ENCODE measurements at regions not wholly inside any gene's neighbourhood (a gene's known extent, or its start where the extent isn't known, plus 50 kb on each side); places are given as distances from the start of the nearest gene placed in this dataset.

DNA sequence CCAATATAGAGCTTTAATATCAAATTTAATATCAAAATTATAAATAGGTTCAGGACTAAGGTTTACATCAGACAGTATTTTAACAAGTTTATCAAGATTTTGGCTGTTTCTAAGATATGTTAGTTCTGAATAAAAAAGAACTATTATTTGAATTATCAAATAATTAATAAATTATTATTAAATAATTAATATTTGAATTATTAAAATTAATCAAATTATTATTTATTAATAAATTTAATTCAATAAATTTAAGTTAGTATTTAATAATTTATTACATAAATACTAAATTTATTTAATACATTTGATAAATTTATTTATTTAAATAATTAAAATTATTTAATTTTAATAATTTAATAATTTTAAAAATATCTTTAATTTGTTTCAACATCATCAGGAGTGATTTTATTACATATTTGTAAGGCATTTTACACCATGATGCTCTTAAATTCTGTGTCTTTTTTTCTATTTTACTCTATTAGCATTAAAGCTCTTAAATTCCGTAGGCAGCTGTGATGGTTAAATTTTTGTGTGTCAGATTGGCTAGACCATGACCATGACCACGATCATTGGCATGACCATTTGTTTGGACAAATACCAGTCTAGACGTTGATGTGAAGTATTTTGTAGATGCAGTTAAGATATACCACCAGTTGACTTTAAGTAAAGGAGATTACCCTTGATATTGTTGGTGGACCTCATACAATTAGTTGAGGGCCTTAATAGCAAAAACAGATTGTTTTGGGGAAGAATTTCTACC lies 82.6 kb downstream of the BBS10 start:
- TF ChIP-seq POLR2AphosphoS5 (IDR thresholded peaks at IDR 0.05; ENCODE audit: insufficient read depth in 1 of 2, low read depth in 1 of 2), result no peak
- TF ChIP-seq, protein P1, sequence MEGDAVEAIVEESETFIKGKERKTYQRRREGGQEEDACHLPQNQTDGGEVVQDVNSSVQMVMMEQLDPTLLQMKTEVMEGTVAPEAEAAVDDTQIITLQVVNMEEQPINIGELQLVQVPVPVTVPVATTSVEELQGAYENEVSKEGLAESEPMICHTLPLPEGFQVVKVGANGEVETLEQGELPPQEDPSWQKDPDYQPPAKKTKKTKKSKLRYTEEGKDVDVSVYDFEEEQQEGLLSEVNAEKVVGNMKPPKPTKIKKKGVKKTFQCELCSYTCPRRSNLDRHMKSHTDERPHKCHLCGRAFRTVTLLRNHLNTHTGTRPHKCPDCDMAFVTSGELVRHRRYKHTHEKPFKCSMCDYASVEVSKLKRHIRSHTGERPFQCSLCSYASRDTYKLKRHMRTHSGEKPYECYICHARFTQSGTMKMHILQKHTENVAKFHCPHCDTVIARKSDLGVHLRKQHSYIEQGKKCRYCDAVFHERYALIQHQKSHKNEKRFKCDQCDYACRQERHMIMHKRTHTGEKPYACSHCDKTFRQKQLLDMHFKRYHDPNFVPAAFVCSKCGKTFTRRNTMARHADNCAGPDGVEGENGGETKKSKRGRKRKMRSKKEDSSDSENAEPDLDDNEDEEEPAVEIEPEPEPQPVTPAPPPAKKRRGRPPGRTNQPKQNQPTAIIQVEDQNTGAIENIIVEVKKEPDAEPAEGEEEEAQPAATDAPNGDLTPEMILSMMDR (IDR thresholded peaks at IDR 0.05), result no peak

All from vagina (tissue), 2 donors.